GM23338 (cell line): ENCODE measurements at regions not wholly inside any gene's neighbourhood (a gene's known extent, or its start where the extent isn't known, plus 50 kb on each side); places are given as distances from the start of the nearest gene placed in this dataset.

Experiments
- ATAC-seq: fragments of 200-7000 bp; cut with Tn5 transposase; 3 replicates; pipeline ENCODE4 v1.9.1; 2020
- DNase-seq: peaks from one replicate; pipeline ENCODE4 v3.0.0-alpha.2; 2015; ENCODE audit warnings: low spot score
- H2AFZ ChIP-seq: fragments of 200-600 bp; sonication (generic); 2 replicates; pipeline ENCODE4 v1.8.0; 2016; ENCODE audit warnings: antibody characterized with exemption, mild to moderate bottlenecking, moderate library complexity
- H3F3A ChIP-seq: fragments of 200-600 bp; sonication (generic); replicated peaks from 2 replicates; pipeline ENCODE4 v1.8.0; 2017; ENCODE audit warnings: antibody characterized with exemption, mixed run types, low read depth
- H3K27ac ChIP-seq: fragments of 200-600 bp; sonication (generic); 2 replicates; pipeline ENCODE4 v1.6.1; 2016; ENCODE audit warnings: low read depth
- H3K27me3 ChIP-seq: fragments of 200-600 bp; sonication (generic); 2 replicates; pipeline ENCODE4 v1.8.0; 2016; ENCODE audit warnings: mild to moderate bottlenecking, mixed run types, moderate library complexity; ENCODE audit not compliant: insufficient read depth
- H3K36me3 ChIP-seq: fragments of 200-600 bp; sonication (generic); 2 replicates; pipeline ENCODE4 v1.8.0; 2016; ENCODE audit warnings: mild to moderate bottlenecking; ENCODE audit not compliant: insufficient read depth
- H3K4me1 ChIP-seq: fragments of 200-600 bp; sonication (generic); 2 replicates; pipeline ENCODE4 v1.8.0; 2016; ENCODE audit warnings: mild to moderate bottlenecking, moderate library complexity; ENCODE audit not compliant: insufficient read depth
- H3K4me2 ChIP-seq: fragments of 200-600 bp; sonication (generic); 2 replicates; pipeline ENCODE4 v1.7.1; 2017; ENCODE audit warnings: mixed run types
- H3K4me3 ChIP-seq: fragments of 200-600 bp; sonication (generic); 2 replicates; pipeline ENCODE4 v1.6.1; 2016; ENCODE audit warnings: mixed run types
- H3K79me2 ChIP-seq: fragments of 200-600 bp; sonication (generic); replicated peaks from 2 replicates; pipeline ENCODE4 v1.8.0; 2017; ENCODE audit warnings: mild to moderate bottlenecking; ENCODE audit not compliant: insufficient read depth
- H3K9me2 ChIP-seq: fragments of 200-600 bp; sonication (generic); 2 replicates; pipeline ENCODE4 v1.8.0; 2017; ENCODE audit not compliant: insufficient read depth
- H4K20me1 ChIP-seq: fragments of 200-600 bp; sonication (generic); replicated peaks from 2 replicates; pipeline ENCODE4 v1.8.0; 2017; ENCODE audit warnings: mild to moderate bottlenecking; ENCODE audit not compliant: insufficient read depth
- H3K27ac Mint-ChIP-seq: 2 replicates; pipeline ENCODE4 v1.8.0; 2020; ENCODE audit warnings: inconsistent platforms, mild to moderate bottlenecking, moderate library complexity, mixed read lengths
- H3K27me3 Mint-ChIP-seq: 3 replicates; pipeline ENCODE4 v1.8.0; 2022; ENCODE audit warnings: low read depth, mild to moderate bottlenecking, moderate library complexity, mixed read lengths, inconsistent platforms; ENCODE audit not compliant: insufficient read depth, poor library complexity
- H3K36me3 Mint-ChIP-seq: 3 replicates; pipeline ENCODE4 v1.8.0; 2021; ENCODE audit warnings: low read depth, mild to moderate bottlenecking, inconsistent platforms, moderate library complexity, mixed read lengths
- H3K4me1 Mint-ChIP-seq: 3 replicates; pipeline ENCODE4 v1.8.0; 2020; ENCODE audit warnings: mild to moderate bottlenecking, inconsistent platforms, mixed read lengths
- H3K4me3 Mint-ChIP-seq: 3 replicates; pipeline ENCODE4 v1.8.0; 2021; ENCODE audit warnings: moderate library complexity, mild to moderate bottlenecking, inconsistent platforms, mixed read lengths
- H3K9me3 Mint-ChIP-seq: 3 replicates; pipeline ENCODE4 v1.8.0; 2020; ENCODE audit warnings: moderate library complexity, mild to moderate bottlenecking, inconsistent platforms, mixed read lengths
- CREB1 ChIP-seq: fragments of 250-450 bp; sonication (Bioruptor Pico); IDR thresholded peaks from 2 replicates; pipeline ENCODE4 v1.5.0; 2020; ENCODE audit warnings: low read depth, mild to moderate bottlenecking, moderate library complexity
- EZH2 ChIP-seq: fragments of 200-600 bp; sonication (generic); IDR thresholded peaks from one replicate; pipeline ENCODE4 v1.8.0; 2017; ENCODE audit warnings: antibody characterized with exemption, mild to moderate bottlenecking, low read depth; ENCODE audit not compliant: unreplicated experiment
- EZH2phosphoT487 ChIP-seq: fragments of 200-600 bp; sonication (generic); IDR thresholded peaks from one replicate; pipeline ENCODE4 v1.8.1; 2018; ENCODE audit warnings: antibody characterized with exemption; ENCODE audit not compliant: unreplicated experiment
- JUNB ChIP-seq: IDR thresholded peaks from one replicate; pipeline ENCODE4 v1.6.1; 2016; ENCODE audit warnings: antibody characterized with exemption; ENCODE audit not compliant: unreplicated experiment
- NANOG ChIP-seq: IDR thresholded peaks from 2 replicates; pipeline ENCODE4 v1.6.1; 2016; ENCODE audit warnings: antibody characterized with exemption, borderline replicate concordance
- STAT1 ChIP-seq: IDR thresholded peaks from one replicate; pipeline ENCODE4 v1.6.1; 2016; ENCODE audit warnings: antibody characterized with exemption; ENCODE audit not compliant: unreplicated experiment
- ZNF114 ChIP-seq: fragments of 250-450 bp; sonication (Bioruptor Pico); IDR thresholded peaks from 2 replicates; pipeline ENCODE4 v1.5.0; 2020; ENCODE audit warnings: mild to moderate bottlenecking, moderate library complexity
- ZNF331 ChIP-seq: fragments of 250-450 bp; sonication (Bioruptor Pico); IDR thresholded peaks from 2 replicates; pipeline ENCODE4 v1.5.0; 2020; ENCODE audit warnings: low read depth, mild to moderate bottlenecking, moderate library complexity
- TF ChIP-seq, protein P1 (sequence below), 2 experiments: fragments of 200-600 bp in 1 of 2; sonication (generic) in 1 of 2; conservative IDR thresholded peaks; 2 replicates each; pipeline versions ENCODE4 v1.5.1 to v1.6.1; 2016 to 2017; ENCODE audit warnings: antibody characterized with exemption in 2 of 2, low read depth in 2 of 2, mild to moderate bottlenecking in 2 of 2, moderate library complexity in 1 of 2
- TF ChIP-seq, protein P2 (sequence below): IDR thresholded peaks from 2 replicates; pipeline ENCODE4 v1.6.1; 2016; ENCODE audit warnings: antibody characterized with exemption
- TF ChIP-seq, protein P3 (sequence below): IDR thresholded peaks from one replicate; pipeline ENCODE4 v1.6.1; 2018; ENCODE audit warnings: antibody characterized with exemption; ENCODE audit not compliant: unreplicated experiment

DNA sequence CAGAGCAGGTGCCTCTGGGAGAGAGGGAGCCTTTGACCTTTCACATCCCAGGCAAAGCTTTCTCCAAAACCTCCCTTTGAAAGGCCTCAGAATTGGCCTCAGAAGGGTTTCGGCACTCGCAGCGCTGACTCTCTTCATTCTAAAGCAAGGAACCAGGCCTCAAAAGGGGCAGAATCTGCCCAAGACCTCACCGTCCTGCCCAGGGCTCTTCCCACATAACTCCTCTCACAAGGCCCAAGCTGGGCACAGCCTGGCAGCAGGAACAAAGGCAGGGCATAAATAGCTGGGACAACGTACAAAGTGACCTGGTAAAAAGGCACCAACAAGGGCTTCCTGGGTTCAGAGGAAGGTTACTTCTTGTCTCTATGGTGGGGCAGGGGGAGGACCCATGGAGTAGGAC is 166.3 kb upstream of the FSTL4 start (continued):
- TF ChIP-seq JUNB (no peak), NANOG (no peak), STAT1 (no peak), ZNF114 (CRISPR knock-in tag) (no peak), ZNF331 (CRISPR knock-in tag) (no peak), EZH2 (no peak), EZH2phosphoT487 (no peak)
- TF ChIP-seq, protein P1, sequence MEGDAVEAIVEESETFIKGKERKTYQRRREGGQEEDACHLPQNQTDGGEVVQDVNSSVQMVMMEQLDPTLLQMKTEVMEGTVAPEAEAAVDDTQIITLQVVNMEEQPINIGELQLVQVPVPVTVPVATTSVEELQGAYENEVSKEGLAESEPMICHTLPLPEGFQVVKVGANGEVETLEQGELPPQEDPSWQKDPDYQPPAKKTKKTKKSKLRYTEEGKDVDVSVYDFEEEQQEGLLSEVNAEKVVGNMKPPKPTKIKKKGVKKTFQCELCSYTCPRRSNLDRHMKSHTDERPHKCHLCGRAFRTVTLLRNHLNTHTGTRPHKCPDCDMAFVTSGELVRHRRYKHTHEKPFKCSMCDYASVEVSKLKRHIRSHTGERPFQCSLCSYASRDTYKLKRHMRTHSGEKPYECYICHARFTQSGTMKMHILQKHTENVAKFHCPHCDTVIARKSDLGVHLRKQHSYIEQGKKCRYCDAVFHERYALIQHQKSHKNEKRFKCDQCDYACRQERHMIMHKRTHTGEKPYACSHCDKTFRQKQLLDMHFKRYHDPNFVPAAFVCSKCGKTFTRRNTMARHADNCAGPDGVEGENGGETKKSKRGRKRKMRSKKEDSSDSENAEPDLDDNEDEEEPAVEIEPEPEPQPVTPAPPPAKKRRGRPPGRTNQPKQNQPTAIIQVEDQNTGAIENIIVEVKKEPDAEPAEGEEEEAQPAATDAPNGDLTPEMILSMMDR (conservative IDR thresholded peaks at IDR 0.05; ENCODE audit: low read depth in 2 of 2), result no peak
- TF ChIP-seq, protein P2, sequence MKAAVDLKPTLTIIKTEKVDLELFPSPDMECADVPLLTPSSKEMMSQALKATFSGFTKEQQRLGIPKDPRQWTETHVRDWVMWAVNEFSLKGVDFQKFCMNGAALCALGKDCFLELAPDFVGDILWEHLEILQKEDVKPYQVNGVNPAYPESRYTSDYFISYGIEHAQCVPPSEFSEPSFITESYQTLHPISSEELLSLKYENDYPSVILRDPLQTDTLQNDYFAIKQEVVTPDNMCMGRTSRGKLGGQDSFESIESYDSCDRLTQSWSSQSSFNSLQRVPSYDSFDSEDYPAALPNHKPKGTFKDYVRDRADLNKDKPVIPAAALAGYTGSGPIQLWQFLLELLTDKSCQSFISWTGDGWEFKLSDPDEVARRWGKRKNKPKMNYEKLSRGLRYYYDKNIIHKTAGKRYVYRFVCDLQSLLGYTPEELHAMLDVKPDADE, result no peak

DNA sequence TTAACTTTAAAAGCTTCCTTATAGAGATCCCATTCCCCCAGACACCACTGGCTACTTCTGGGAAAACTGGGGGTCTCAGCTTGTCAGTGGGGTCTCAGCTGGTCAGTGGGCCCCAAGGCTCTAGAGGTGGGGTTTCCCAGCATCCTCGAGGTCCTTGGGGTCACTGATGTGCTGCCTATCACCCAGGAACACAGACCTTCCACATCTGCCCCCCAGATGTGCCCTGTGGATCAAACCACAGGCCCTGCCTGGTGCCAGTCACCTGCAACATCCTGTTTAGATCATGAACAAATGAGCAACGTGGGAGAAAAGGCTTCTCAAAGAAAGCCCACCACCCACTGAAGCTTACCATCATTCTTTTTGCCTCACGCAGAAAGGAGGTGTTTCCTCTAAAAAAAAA is 165.6 kb upstream of the FSTL4 start:
- no peaks in the 10 kb centered on the region; the same call in 1 of the 2 replicates for H3K9me2 ChIP-seq
- H3K36me3 Mint-ChIP-seq, result no peaks in the 10 kb centered on the region
- H3K27me3 Mint-ChIP-seq, result no peaks in the 10 kb centered on the region
- no peak overlapping the region for H3K4me2 ChIP-seq
- H3K4me3 ChIP-seq, result no peak overlapping the region
- H2AFZ ChIP-seq, result no peak overlapping the region
- H3K4me1 ChIP-seq, result no peaks in the 10 kb centered on the region
- H4K20me1 ChIP-seq, result no peaks in the 10 kb centered on the region
- no peaks in the 10 kb centered on the region for H3K36me3 ChIP-seq
- no peak overlapping the region for H3K27ac ChIP-seq
- no peak for ATAC-seq
- H3K79me2 ChIP-seq, result no peaks in the 10 kb centered on the region
- no peak overlapping the region for H3K4me3 Mint-ChIP-seq
- no peaks in the 10 kb centered on the region for H3K4me1 Mint-ChIP-seq
- H3F3A ChIP-seq, result no peaks in the 10 kb centered on the region
- DNase-seq, result no peak
- no peaks in the 10 kb centered on the region for H3K9me3 Mint-ChIP-seq
- H3K27me3 ChIP-seq, result no peaks in the 10 kb centered on the region
- H3K27ac Mint-ChIP-seq, result no peak overlapping the region
- TF ChIP-seq NANOG (no peak), CREB1 (CRISPR knock-in tag) (no peak), ZNF331 (CRISPR knock-in tag) (no peak), STAT1 (no peak), JUNB (no peak)
- TF ChIP-seq, protein P1 (conservative IDR thresholded peaks at IDR 0.05; ENCODE audit: low read depth in 2 of 2), result no peak
- TF ChIP-seq, protein P2, result no peak
- TF ChIP-seq, protein P3, sequence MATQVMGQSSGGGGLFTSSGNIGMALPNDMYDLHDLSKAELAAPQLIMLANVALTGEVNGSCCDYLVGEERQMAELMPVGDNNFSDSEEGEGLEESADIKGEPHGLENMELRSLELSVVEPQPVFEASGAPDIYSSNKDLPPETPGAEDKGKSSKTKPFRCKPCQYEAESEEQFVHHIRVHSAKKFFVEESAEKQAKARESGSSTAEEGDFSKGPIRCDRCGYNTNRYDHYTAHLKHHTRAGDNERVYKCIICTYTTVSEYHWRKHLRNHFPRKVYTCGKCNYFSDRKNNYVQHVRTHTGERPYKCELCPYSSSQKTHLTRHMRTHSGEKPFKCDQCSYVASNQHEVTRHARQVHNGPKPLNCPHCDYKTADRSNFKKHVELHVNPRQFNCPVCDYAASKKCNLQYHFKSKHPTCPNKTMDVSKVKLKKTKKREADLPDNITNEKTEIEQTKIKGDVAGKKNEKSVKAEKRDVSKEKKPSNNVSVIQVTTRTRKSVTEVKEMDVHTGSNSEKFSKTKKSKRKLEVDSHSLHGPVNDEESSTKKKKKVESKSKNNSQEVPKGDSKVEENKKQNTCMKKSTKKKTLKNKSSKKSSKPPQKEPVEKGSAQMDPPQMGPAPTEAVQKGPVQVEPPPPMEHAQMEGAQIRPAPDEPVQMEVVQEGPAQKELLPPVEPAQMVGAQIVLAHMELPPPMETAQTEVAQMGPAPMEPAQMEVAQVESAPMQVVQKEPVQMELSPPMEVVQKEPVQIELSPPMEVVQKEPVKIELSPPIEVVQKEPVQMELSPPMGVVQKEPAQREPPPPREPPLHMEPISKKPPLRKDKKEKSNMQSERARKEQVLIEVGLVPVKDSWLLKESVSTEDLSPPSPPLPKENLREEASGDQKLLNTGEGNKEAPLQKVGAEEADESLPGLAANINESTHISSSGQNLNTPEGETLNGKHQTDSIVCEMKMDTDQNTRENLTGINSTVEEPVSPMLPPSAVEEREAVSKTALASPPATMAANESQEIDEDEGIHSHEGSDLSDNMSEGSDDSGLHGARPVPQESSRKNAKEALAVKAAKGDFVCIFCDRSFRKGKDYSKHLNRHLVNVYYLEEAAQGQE, result no peak
